ENCODE measurements at regions not wholly inside any gene's neighbourhood (a gene's known extent, or its start where the extent isn't known, plus 50 kb on each side); places are given as distances from the start of the nearest gene placed in this dataset.
"Not testable (repeated sequence)": the region's sequence is repeated elsewhere in the genome, so short reads cannot be mapped to it uniquely, and the experiment has no call there.

- TF ChIP-seq CTCF (IDR thresholded peaks at IDR 0.05; ENCODE audit: low read depth, low read length, missing input control): no peak
- TF ChIP-seq NR2F2 (IDR thresholded peaks at IDR 0.05): no peak
- TF ChIP-seq HNF4G (IDR thresholded peaks at IDR 0.05): no peak
- TF ChIP-seq TAF1 (conservative IDR thresholded peaks at IDR 0.05): no peak
Observed at GRCh38 chr1:60847855-60848582, 234.3 kb upstream of the NFIA start (continued).

- TF ChIP-seq REST (IDR thresholded peaks at IDR 0.05) (no peak), ZBTB33 (IDR thresholded peaks at IDR 0.05) (no peak), MAX (IDR thresholded peaks at IDR 0.05) (no peak), FOXA2 (IDR thresholded peaks at IDR 0.05) (no peak), RXRA (IDR thresholded peaks at IDR 0.05) (no peak), JUND (IDR thresholded peaks at IDR 0.05) (no peak), ATF3 (IDR thresholded peaks at IDR 0.05) (no peak), HNF4G (IDR thresholded peaks at IDR 0.05) (no peak), SP1 (IDR thresholded peaks at IDR 0.05) (no peak)
- no peak overlapping the region for H3K9ac ChIP-seq (ENCODE audit: low read depth in 1 of 2, low read length in 2 of 2)
- WGBS: 84% methylated on average over 3 of the region's 3 CpGs
- H3K36me3 ChIP-seq (ENCODE audit: control insufficient read depth in 4 of 4, insufficient read depth in 3 of 4, low read depth in 1 of 4, low read length in 3 of 4): no peaks in the 10 kb centered on the region
- H3K27me3 ChIP-seq (ENCODE audit: control insufficient read depth in 4 of 4, insufficient read depth in 4 of 4, low read length in 3 of 4): no peaks in the 10 kb centered on the region
- no peak overlapping the region for H3K4me3 ChIP-seq (ENCODE audit: low read depth in 1 of 3, low read length in 3 of 3)
- no peak overlapping the region for H3K27ac ChIP-seq (ENCODE audit: low read depth in 1 of 2, low read length in 2 of 2)
- no peaks in the 10 kb centered on the region for H3K9me3 ChIP-seq (ENCODE audit: control insufficient read depth in 4 of 4, low read length in 3 of 4)
- DNase-seq (ENCODE audit: low spot score): no peak
- no peaks in the 10 kb centered on the region for H3K4me1 ChIP-seq (ENCODE audit: control insufficient read depth in 4 of 4, insufficient read depth in 4 of 4, low read length in 3 of 4)
Observed at GRCh38 chr1:60847391-60847790, 235.0 kb upstream of the NFIA start.

- H3K36me3 ChIP-seq (ENCODE audit: control insufficient read depth in 4 of 4, insufficient read depth in 3 of 4, low read depth in 1 of 4, low read length in 3 of 4); H3K9me3 ChIP-seq (ENCODE audit: control insufficient read depth in 4 of 4, low read length in 3 of 4); DNase-seq (ENCODE audit: low spot score); H3K4me1 ChIP-seq (ENCODE audit: control insufficient read depth in 4 of 4, insufficient read depth in 4 of 4, low read length in 3 of 4); H3K27me3 ChIP-seq (ENCODE audit: control insufficient read depth in 4 of 4, insufficient read depth in 4 of 4, low read length in 3 of 4); H3K27ac ChIP-seq (ENCODE audit: low read depth in 1 of 2, low read length in 2 of 2); H3K4me3 ChIP-seq (ENCODE audit: low read depth in 1 of 3, low read length in 3 of 3); H3K9ac ChIP-seq (ENCODE audit: low read depth in 1 of 2, low read length in 2 of 2): not testable (repeated sequence)
- WGBS: 99% methylated on average over 3 of the region's 3 CpGs
Observed at GRCh38 chr1:60845659-60846058, 236.7 kb upstream of the NFIA start.
